ENCODE measurements at regions not wholly inside any gene's neighbourhood (a gene's known extent, or its start where the extent isn't known, plus 50 kb on each side); places are given as distances from the start of the nearest gene placed in this dataset.

GRCh38 chr3:194976874-194977273 is 291.2 kb downstream of the FAM43A start:
- DNase-seq, result no peak
- Mint-ChIP-seq H3K27me3 (peaks cover 3 to 17% (median 5%) of the 10 kb centered on the region in 5 donors), H3K27ac (no peak overlapping the region), H3K36me3 (no peaks in the 10 kb centered on the region), H3K4me3 (no peak overlapping the region), H3K4me1 (peaks cover 0 to 10% (median 0%) of the 10 kb centered on the region in 4 donors), H3K9me3 (peaks cover 0 to 8% (median 3%) of the 10 kb centered on the region in 9 donors)
- ATAC-seq, result no peak
- POLR2A ChIA-PET, result no interaction called here

- POLR2A ChIA-PET, result no interaction called here
- Mint-ChIP-seq H3K4me3 (no peak overlapping the region), H3K9me3 (peaks cover 0 to 13% (median 5%) of the 10 kb centered on the region in 9 donors), H3K36me3 (peaks cover 0 to 2% (median 0%) of the 10 kb centered on the region in 3 donors), H3K27me3 (peaks cover 4 to 21% (median 5%) of the 10 kb centered on the region in 5 donors), H3K4me1 (peaks cover 0 to 10% (median 0%) of the 10 kb centered on the region in 4 donors), H3K27ac (no peak overlapping the region)
- DNase-seq (no peak), ATAC-seq (no peak)
Measured at GRCh38 chr3:194977356-194977755, 291.7 kb downstream of the FAM43A start.

- ATAC-seq, result no peak
- Mint-ChIP-seq H3K4me3 (no peak overlapping the region), H3K27me3 (peaks cover 7 to 31% (median 10%) of the 10 kb centered on the region in 5 donors), H3K36me3 (peaks cover 0 to 5% (median 0%) of the 10 kb centered on the region in 3 donors), H3K27ac (no peak overlapping the region), H3K4me1 (peaks cover 0 to 10% (median under 1%) of the 10 kb centered on the region in 4 donors), H3K9me3 (peaks cover 0 to 16% (median 7%) of the 10 kb centered on the region in 9 donors)
- DNase-seq, result no peak
- POLR2A ChIA-PET, result no interaction called here
Measured at GRCh38 chr3:194979173-194979572, 291.8 kb downstream of the XXYLT1 start.

GRCh38 chr3:194982472-194982871 is 288.5 kb downstream of the XXYLT1 start:
- no peak for DNase-seq
- POLR2A ChIA-PET, result no interaction called here
- H3K27ac Mint-ChIP-seq, result no peak overlapping the region
- H3K36me3 Mint-ChIP-seq, result peaks cover 0 to 5% (median 0%) of the 10 kb centered on the region in 3 donors
- H3K27me3 Mint-ChIP-seq, result peaks cover 9 to 30% (median 15%) of the 10 kb centered on the region in 5 donors
- peaks cover 0 to 4% (median 1%) of the 10 kb centered on the region in 4 donors for H3K4me1 Mint-ChIP-seq
- peaks cover 0 to 16% (median 7%) of the 10 kb centered on the region in 9 donors for H3K9me3 Mint-ChIP-seq
- no peak overlapping the region for H3K4me3 Mint-ChIP-seq
- ATAC-seq, result no peak

GRCh38 chr3:194983121-194983520 is 287.8 kb downstream of the XXYLT1 start:
- H3K27ac Mint-ChIP-seq, result no peak overlapping the region
- DNase-seq (no peak), ATAC-seq (no peak)
- peaks cover 9 to 30% (median 15%) of the 10 kb centered on the region in 5 donors for H3K27me3 Mint-ChIP-seq
- peaks cover 0 to 5% (median 0%) of the 10 kb centered on the region in 3 donors for H3K36me3 Mint-ChIP-seq
- peaks cover 0 to 4% (median 1%) of the 10 kb centered on the region in 4 donors for H3K4me1 Mint-ChIP-seq
- H3K4me3 Mint-ChIP-seq, result no peak overlapping the region
- H3K9me3 Mint-ChIP-seq, result peaks cover 0 to 16% (median 7%) of the 10 kb centered on the region in 9 donors
- POLR2A ChIA-PET, result no interaction called here

- Mint-ChIP-seq H3K4me1 (peaks cover 0 to 4% (median 1%) of the 10 kb centered on the region in 4 donors), H3K4me3 (no peak overlapping the region), H3K27ac (no peak overlapping the region), H3K9me3 (peaks cover 0 to 16% (median 6%) of the 10 kb centered on the region in 9 donors), H3K27me3 (peaks cover 9 to 30% (median 15%) of the 10 kb centered on the region in 5 donors), H3K36me3 (peaks cover 0 to 5% (median 0%) of the 10 kb centered on the region in 3 donors)
- no peak for ATAC-seq
- POLR2A ChIA-PET, result no interaction called here
- no peak for DNase-seq
Measured at GRCh38 chr3:194983620-194984019, 287.3 kb downstream of the XXYLT1 start.

- Mint-ChIP-seq H3K4me1 (peaks cover 0 to 4% (median 1%) of the 10 kb centered on the region in 4 donors), H3K4me3 (no peak overlapping the region), H3K27me3 (peaks cover 9 to 30% (median 15%) of the 10 kb centered on the region in 5 donors), H3K27ac (no peak overlapping the region), H3K9me3 (peaks cover 0 to 16% (median 5%) of the 10 kb centered on the region in 9 donors), H3K36me3 (peaks cover 0 to 5% (median 0%) of the 10 kb centered on the region in 3 donors)
- DNase-seq (no peak), ATAC-seq (no peak)
- POLR2A ChIA-PET, result no interaction called here
Measured at GRCh38 chr3:194984066-194984465, 286.9 kb downstream of the XXYLT1 start.

GRCh38 chr3:194984622-194985021 is 286.3 kb downstream of the XXYLT1 start:
- Mint-ChIP-seq H3K27me3 (peaks cover 9 to 30% (median 15%) of the 10 kb centered on the region in 5 donors), H3K27ac (no peak overlapping the region), H3K4me3 (no peak overlapping the region), H3K4me1 (peaks cover 0 to 4% (median 1%) of the 10 kb centered on the region in 4 donors), H3K36me3 (peaks cover 0 to 5% (median 0%) of the 10 kb centered on the region in 3 donors), H3K9me3 (peaks cover 0 to 16% (median 5%) of the 10 kb centered on the region in 9 donors)
- ATAC-seq (no peak), DNase-seq (no peak)
- POLR2A ChIA-PET, result no interaction called here

GRCh38 chr3:194985031-194985578 is 285.9 kb downstream of the XXYLT1 start:
- POLR2A ChIA-PET, result no interaction called here
- Mint-ChIP-seq H3K9me3 (peaks cover 0 to 16% (median 4%) of the 10 kb centered on the region in 9 donors), H3K27ac (no peak overlapping the region), H3K4me1 (peaks cover 0 to 4% (median 1%) of the 10 kb centered on the region in 4 donors), H3K36me3 (peaks cover 0 to 5% (median 0%) of the 10 kb centered on the region in 3 donors), H3K27me3 (peaks cover 9 to 30% (median 15%) of the 10 kb centered on the region in 5 donors), H3K4me3 (no peak overlapping the region)
- ATAC-seq, result no peak
- no peak for DNase-seq

GRCh38 chr3:194986208-194987043 is 284.5 kb downstream of the XXYLT1 start:
- no peak overlapping the region for H3K4me3 Mint-ChIP-seq
- POLR2A ChIA-PET, result no interaction called here
- H3K27me3 Mint-ChIP-seq, result peaks cover 9 to 30% (median 16%) of the 10 kb centered on the region in 5 donors
- DNase-seq, result no peak
- peak overlapping the region in 1 of 10 donors; percentile 72 for H3K27ac Mint-ChIP-seq
- peaks cover 0 to 4% (median 1%) of the 10 kb centered on the region in 4 donors for H3K4me1 Mint-ChIP-seq
- peaks cover 0 to 12% (median 4%) of the 10 kb centered on the region in 9 donors for H3K9me3 Mint-ChIP-seq
- H3K36me3 Mint-ChIP-seq, result peaks cover 0 to 5% (median 0%) of the 10 kb centered on the region in 3 donors
- no peak for ATAC-seq

GRCh38 chr3:194987571-194988494 is 283.1 kb downstream of the XXYLT1 start:
- H3K4me1 Mint-ChIP-seq, result peaks cover 0 to 4% (median 1%) of the 10 kb centered on the region in 4 donors

GRCh38 chr3:194988495-194989165 is 282.3 kb downstream of the XXYLT1 start:
- POLR2A ChIA-PET, result no interaction called here
- no peak for ATAC-seq
- no peaks in the 10 kb centered on the region for H3K9me3 Mint-ChIP-seq
- DNase-seq, result no peak
- no peaks in the 10 kb centered on the region for H3K36me3 Mint-ChIP-seq
- peaks cover 0 to 4% (median 1%) of the 10 kb centered on the region in 4 donors for H3K4me1 Mint-ChIP-seq
- peaks cover 5 to 16% (median 15%) of the 10 kb centered on the region in 5 donors for H3K27me3 Mint-ChIP-seq
- no peak overlapping the region for H3K27ac Mint-ChIP-seq
- no peak overlapping the region for H3K4me3 Mint-ChIP-seq

More at GRCh38 chr3:194987571-194988494, 283.1 kb downstream of the XXYLT1 start:
- POLR2A ChIA-PET, result no interaction called here
- no peak for DNase-seq
- Mint-ChIP-seq H3K27me3 (peaks cover 5 to 21% (median 16%) of the 10 kb centered on the region in 5 donors), H3K4me3 (no peak overlapping the region), H3K36me3 (no peaks in the 10 kb centered on the region), H3K9me3 (no peaks in the 10 kb centered on the region), H3K27ac (peak overlapping the region in 1 of 10 donors; percentile 21)
- no peak for ATAC-seq

Data from naive thymus-derived CD8-positive, alpha-beta T cell (primary cell).